ENCODE measurements at regions not wholly inside any gene's neighbourhood (a gene's known extent, or its start where the extent isn't known, plus 50 kb on each side); places are given as distances from the start of the nearest gene placed in this dataset.

GRCh38 chr5:2183154-2184025, 300.7 kb upstream of the IRX4 start:
- TF ChIP-seq CTCF (IDR thresholded peaks at IDR 0.05) (no peak), POLR2A (IDR thresholded peaks at IDR 0.05) (no peak), POLR2AphosphoS5 (IDR thresholded peaks at IDR 0.05) (no peak)
